GM12892 (cell line): ENCODE measurements at regions not wholly inside any gene's neighbourhood (a gene's known extent, or its start where the extent isn't known, plus 50 kb on each side); places are given as distances from the start of the nearest gene placed in this dataset.
"Not testable (repeated sequence)": the region's sequence is repeated elsewhere in the genome, so short reads cannot be mapped to it uniquely, and the experiment has no call there.

ENCODE experiments used
- DNase-seq: peaks from one replicate; pipeline ENCODE4 v3.0.0; 2011; ENCODE audit not compliant: insufficient read length
- FAIRE-seq: peaks from 2 replicates; lab custom pipeline; 2011; peaks lifted over from hg19 to GRCh38; lab: Jason Lieb, UNC
- POLR2A ChIP-seq: IDR thresholded peaks from 2 replicates; pipeline ENCODE4 v1.6.1; 2011; ENCODE audit warnings: low read depth, low read length, control low read depth
- POLR2AphosphoS5 ChIP-seq: IDR thresholded peaks from 2 replicates; pipeline ENCODE4 v1.6.1; 2011; ENCODE audit warnings: low read depth, low read length, control low read depth
- TAF1 ChIP-seq: IDR thresholded peaks from 2 replicates; pipeline ENCODE4 v1.6.1; 2011; ENCODE audit warnings: low read depth, mild to moderate bottlenecking, control low read depth, low read length, borderline replicate concordance

GRCh38 chr11:33534575-33534974 is 166.1 kb downstream of the C11orf91 start:
- DNase-seq (no peak), FAIRE-seq (peak; percentile 56)
- no peak for TF ChIP-seq POLR2A

- peak; percentile 65 for FAIRE-seq
- TF ChIP-seq POLR2AphosphoS5, result no peak
- no peak for TF ChIP-seq POLR2A
- no peak for TF ChIP-seq TAF1
- no peak for DNase-seq
These were observed 167.1 kb downstream of the C11orf91 start for GRCh38 chr11:33533386-33534052.

- FAIRE-seq (peak; percentile 40), DNase-seq (no peak)
- TF ChIP-seq POLR2AphosphoS5 (no peak), POLR2A (no peak), TAF1 (no peak)
These were observed 167.8 kb downstream of the C11orf91 start for GRCh38 chr11:33532720-33533385.

- TF ChIP-seq TAF1 (no peak), POLR2AphosphoS5 (no peak), POLR2A (no peak)
- peak; percentile 44 for FAIRE-seq
These were observed 168.4 kb downstream of the C11orf91 start for GRCh38 chr11:33532257-33532656.

GRCh38 chr11:33531743-33532181 is 168.9 kb downstream of the C11orf91 start:
- TF ChIP-seq TAF1 (no peak), POLR2AphosphoS5 (no peak), POLR2A (no peak)
- DNase-seq (no peak), FAIRE-seq (no peak)

More at GRCh38 chr11:33532257-33532656, 168.4 kb downstream of the C11orf91 start:
- no peak for DNase-seq

GRCh38 chr11:33530815-33531214 is 169.8 kb downstream of the C11orf91 start:
- FAIRE-seq (peak; percentile 30), DNase-seq (no peak)
- TF ChIP-seq TAF1 (no peak), POLR2A (no peak), POLR2AphosphoS5 (no peak)

GRCh38 chr11:33529461-33529860 is 171.2 kb downstream of the C11orf91 start:
- no peak for DNase-seq
- FAIRE-seq, result no peak

GRCh38 chr11:33527738-33528137 is 172.9 kb downstream of the C11orf91 start:
- not testable (repeated sequence) for FAIRE-seq, DNase-seq

More at GRCh38 chr11:33529461-33529860, 171.2 kb downstream of the C11orf91 start:
- no peak for TF ChIP-seq POLR2AphosphoS5
- no peak for TF ChIP-seq POLR2A
- no peak for TF ChIP-seq TAF1

GRCh38 chr11:33525789-33526188 is 174.8 kb downstream of the C11orf91 start:
- FAIRE-seq, result no peak
- DNase-seq, result no peak
- no peak for TF ChIP-seq POLR2AphosphoS5

- FAIRE-seq, result peak; percentile 80
- no peak for TF ChIP-seq TAF1
- DNase-seq, result no peak
These were observed 179.2 kb downstream of the C11orf91 start for GRCh38 chr11:33521384-33521783.

- no peak for TF ChIP-seq POLR2AphosphoS5
- TF ChIP-seq TAF1, result no peak
- TF ChIP-seq POLR2A, result no peak
- no peak for FAIRE-seq
- no peak for DNase-seq
These were observed 180.5 kb downstream of the C11orf91 start for GRCh38 chr11:33520112-33520511.

GRCh38 chr11:33515347-33515746 is 185.3 kb downstream of the C11orf91 start:
- no peak for TF ChIP-seq POLR2A
- TF ChIP-seq POLR2AphosphoS5, result no peak
- TF ChIP-seq TAF1, result no peak
- no peak for DNase-seq
- FAIRE-seq, result peak; percentile 70
